Upper lobe of left lung (tissue), 6 donors: ENCODE measurements at regions not wholly inside any gene's neighbourhood (a gene's known extent, or its start where the extent isn't known, plus 50 kb on each side); places are given as distances from the start of the nearest gene placed in this dataset.
"Not testable (repeated sequence)": the region's sequence is repeated elsewhere in the genome, so short reads cannot be mapped to it uniquely, and the experiment has no call there.

ENCODE experiments used
- ATAC-seq, 2 donors: fragments of 200-7000 bp; cut with Tn5 transposase; one replicate each; pipeline ENCODE4 v1.9.1; 2022; ENCODE audit warnings: mild to moderate bottlenecking in 2 of 2, moderate library complexity in 2 of 2; ENCODE audit not compliant: low FRiP score in 2 of 2
- DNase-seq, 2 donors: peaks; one replicate each; pipeline ENCODE4 v3.0.0-alpha.2; 2019 to 2020
- H3K27ac ChIP-seq, 4 donors: fragments of 200-600 bp; sonication (generic); one replicate each; pipeline ENCODE4 v1.5.1; 2016 to 2019
- H3K27me3 ChIP-seq, 4 donors: fragments of 200-600 bp; sonication (generic); one replicate each; pipeline ENCODE4 v1.5.1; 2017 to 2019
- H3K36me3 ChIP-seq, 4 donors: fragments of 200-600 bp; sonication (generic); one replicate each; pipeline ENCODE4 v1.5.1; 2016 to 2019
- H3K4me1 ChIP-seq, 4 donors: fragments of 200-600 bp; sonication (generic); one replicate each; pipeline ENCODE4 v1.5.1; 2018 to 2019
- H3K4me3 ChIP-seq, 4 donors: fragments of 200-600 bp; sonication (generic); one replicate each; pipeline ENCODE4 v1.5.1; 2017 to 2019; ENCODE audit warnings: mild to moderate bottlenecking in 2 of 4, moderate library complexity in 1 of 4
- H3K9me3 ChIP-seq, 4 donors: fragments of 200-600 bp; sonication (generic); one replicate each; pipeline ENCODE4 v1.5.1; 2018 to 2019
- EP300 ChIP-seq, 4 donors: sonication (generic); formaldehyde crosslinking; IDR thresholded peaks; one replicate each; pipeline ENCODE4 v1.5.1; 2017; ENCODE audit warnings: antibody characterized with exemption in 4 of 4, control low read depth in 2 of 4
- POLR2A ChIP-seq, 4 donors: fragments of 450-650 bp; IDR thresholded peaks; one replicate each; pipeline ENCODE4 v1.5.1; 2016 to 2017; ENCODE audit warnings: antibody characterized with exemption in 4 of 4, mild to moderate bottlenecking in 2 of 4
- POLR2AphosphoS5 ChIP-seq, 2 donors: sonication (generic); formaldehyde crosslinking; IDR thresholded peaks; one replicate each; pipeline ENCODE4 v1.5.1; 2017; ENCODE audit warnings: antibody characterized with exemption in 2 of 2
- WGBS, 2 donors: methylation state at CpG; one replicate each; pipeline ENCODE4 v1.1.5; 2017 to 2018; 5-methylcytosine and 5-hydroxymethylcytosine counted together
- TF ChIP-seq, protein P1 (sequence below), 6 experiments: fragments of 450-650 bp in 4 of 6; fragments of 200-600 bp in 2 of 6; sonication (generic) in 2 of 6; IDR thresholded peaks; one replicate each; pipeline ENCODE4 v1.5.1; 2016 to 2019; ENCODE audit warnings: antibody characterized with exemption in 6 of 6
- donor health status: DM: no; HTN: no; CAD: no; lungs with moderate emphysema.
- donor health status: DM: no; HTN: yes; CAD: no; lungs with severe emphysema.

- not testable (repeated sequence) for ATAC-seq, H3K27ac ChIP-seq, H3K36me3 ChIP-seq, H3K4me1 ChIP-seq, H3K4me3 ChIP-seq, H3K9me3 ChIP-seq, H3K27me3 ChIP-seq, DNase-seq
- WGBS, 2 donors, result no CpG with 5 or more reads among the region's 5 CpGs
Observed at GRCh38 chrY:18599606-18600005, 53.1 kb downstream of the HSFY1 start.

DNA sequence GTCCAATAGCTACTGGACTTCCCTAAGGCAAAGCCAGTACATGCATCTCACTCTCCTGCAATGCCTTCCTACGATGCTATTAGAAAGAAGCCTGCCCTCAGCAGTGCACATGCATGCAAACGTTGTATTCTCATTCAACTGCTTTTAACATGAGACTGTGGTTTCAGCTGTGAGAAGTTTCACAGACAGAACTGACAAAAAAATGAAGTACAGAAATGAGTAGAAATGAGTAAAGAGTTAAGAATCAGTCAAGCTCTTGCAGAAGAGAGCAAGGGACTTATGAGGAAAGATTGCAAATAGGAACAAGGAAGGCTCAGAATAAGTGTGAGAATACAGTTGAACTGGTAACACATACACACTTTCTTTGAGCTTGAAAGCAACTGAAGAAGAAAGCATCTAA lies 54.8 kb downstream of the HSFY1 start:
- H3K9me3 ChIP-seq, DNase-seq: not testable (repeated sequence)

DNA sequence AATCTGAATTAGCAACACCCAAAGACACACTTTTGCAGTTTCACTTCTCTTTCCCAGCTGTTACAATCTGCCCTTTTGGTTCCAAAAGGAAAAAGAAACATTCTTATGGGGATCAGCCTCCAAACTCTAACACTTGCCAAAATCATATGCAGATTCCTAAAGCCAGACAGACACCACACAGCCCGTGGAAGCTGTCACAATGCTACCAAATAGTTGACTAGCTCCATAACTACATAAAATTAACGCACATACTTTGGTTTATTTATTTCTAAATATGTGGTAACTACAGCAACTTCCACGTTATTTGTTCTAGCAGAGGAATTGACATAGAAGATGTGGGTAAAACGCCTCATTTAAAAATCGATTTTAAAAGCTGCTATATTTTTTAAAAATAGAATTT lies 59.7 kb downstream of the HSFY1 start:
- WGBS, 2 donors, result no CpG with 5 or more reads among the region's 5 CpGs
- not testable (repeated sequence) for H3K9me3 ChIP-seq, H3K27me3 ChIP-seq, H3K4me1 ChIP-seq, ATAC-seq, H3K36me3 ChIP-seq, DNase-seq, H3K27ac ChIP-seq, H3K4me3 ChIP-seq

More for the DNA sequence above, 54.8 kb downstream of the HSFY1 start:
- not testable (repeated sequence) for H3K27me3 ChIP-seq, H3K36me3 ChIP-seq, H3K4me1 ChIP-seq, H3K27ac ChIP-seq, H3K4me3 ChIP-seq, ATAC-seq
- WGBS, 2 donors, result no CpG with 5 or more reads among the region's 2 CpGs

- H3K4me3 ChIP-seq, H3K27me3 ChIP-seq, H3K9me3 ChIP-seq, H3K4me1 ChIP-seq, H3K36me3 ChIP-seq, DNase-seq, H3K27ac ChIP-seq, ATAC-seq: not testable (repeated sequence)
- no CpG with 5 or more reads among the region's 4 CpGs for WGBS, 2 donors
Observed at GRCh38 chrY:18608205-18608604, 61.7 kb downstream of the HSFY1 start.

DNA sequence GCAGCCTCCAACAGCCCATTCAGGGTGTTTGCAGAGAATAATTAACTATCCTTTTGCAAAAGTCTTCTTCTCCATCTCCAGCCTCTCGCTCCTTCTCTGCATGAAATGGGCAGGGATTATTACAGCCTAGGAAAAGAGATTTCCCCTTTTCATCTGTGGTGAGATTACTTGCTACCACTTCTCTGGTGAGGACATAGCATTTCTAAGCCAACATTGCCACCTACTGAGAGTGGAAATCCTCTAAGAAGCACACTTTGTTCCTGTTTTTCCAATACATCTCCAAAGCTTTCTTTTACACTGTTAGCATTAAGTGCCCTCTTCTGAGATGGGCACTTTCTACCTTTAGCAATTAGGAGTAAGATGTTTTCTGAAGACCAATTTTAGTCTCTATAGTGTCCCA lies 69.3 kb downstream of the HSFY1 start:
- not testable (repeated sequence) for DNase-seq, H3K36me3 ChIP-seq, H3K4me1 ChIP-seq, H3K27me3 ChIP-seq, H3K9me3 ChIP-seq, ATAC-seq, H3K4me3 ChIP-seq, H3K27ac ChIP-seq
- WGBS, 2 donors, result no CpG with 5 or more reads among the region's 1 CpG

DNA sequence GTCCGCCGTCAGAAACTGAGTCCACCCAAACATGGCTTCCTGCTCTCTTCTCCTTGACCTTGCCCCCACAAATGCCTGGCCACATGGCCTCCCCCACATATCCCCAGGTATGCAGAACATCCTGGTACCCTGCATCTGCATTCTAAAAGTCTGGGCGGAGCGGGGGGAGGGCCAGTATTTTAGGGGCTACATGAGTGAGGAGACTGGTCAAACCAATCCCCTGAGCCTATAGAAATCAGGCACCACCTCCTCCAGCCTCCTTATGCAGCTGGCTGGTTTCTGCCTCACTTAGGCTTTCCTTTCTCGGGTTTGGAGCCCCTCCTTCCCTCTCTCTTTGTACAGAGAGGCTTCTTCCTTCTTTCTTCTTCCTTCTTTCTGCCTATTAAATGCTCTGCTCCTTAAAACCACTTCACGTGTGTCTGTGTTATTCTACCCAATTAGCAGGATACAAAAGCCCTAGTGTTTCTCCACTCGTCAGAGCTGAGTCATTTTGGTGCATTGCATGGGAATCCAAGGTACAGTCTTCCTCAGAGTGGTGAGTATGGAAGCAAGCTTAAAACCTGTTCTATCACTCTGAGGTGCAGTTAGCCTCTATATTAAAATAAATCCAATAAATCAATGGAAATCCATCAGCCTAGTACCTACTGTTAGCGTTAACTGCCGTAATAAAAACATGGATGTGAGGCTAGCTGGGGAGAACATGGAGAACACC lies 83.4 kb downstream of the HSFY1 start:
- H3K9me3 ChIP-seq, H3K4me3 ChIP-seq, H3K36me3 ChIP-seq, ATAC-seq, DNase-seq, H3K4me1 ChIP-seq, H3K27me3 ChIP-seq, H3K27ac ChIP-seq: not testable (repeated sequence)
- WGBS, 2 donors, result no CpG with 5 or more reads among the region's 9 CpGs

DNA sequence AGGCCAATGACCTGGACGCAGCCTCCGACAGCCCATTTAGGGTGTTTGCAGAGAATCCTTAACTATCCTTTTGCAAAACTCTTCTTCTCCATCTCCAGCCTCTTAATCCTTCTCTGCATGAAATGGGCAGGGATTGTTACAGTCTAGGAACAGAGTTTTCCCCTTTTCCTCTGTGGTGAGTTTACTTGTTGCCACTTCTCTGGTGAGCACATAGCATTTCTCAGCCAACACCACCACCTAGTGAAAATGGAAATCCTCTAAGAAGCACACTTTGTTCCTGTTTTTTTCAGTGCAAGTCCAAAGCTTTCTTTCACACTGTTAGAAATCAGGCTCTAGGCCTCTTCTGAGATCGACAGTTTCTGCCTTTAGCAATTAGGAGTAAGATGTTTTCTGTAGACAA lies 84.1 kb downstream of the HSFY1 start:
- H3K36me3 ChIP-seq, H3K27ac ChIP-seq, DNase-seq, H3K4me1 ChIP-seq, H3K4me3 ChIP-seq, H3K27me3 ChIP-seq, ATAC-seq, H3K9me3 ChIP-seq: not testable (repeated sequence)
- no CpG with 5 or more reads among the region's 3 CpGs for WGBS, 2 donors

DNA sequence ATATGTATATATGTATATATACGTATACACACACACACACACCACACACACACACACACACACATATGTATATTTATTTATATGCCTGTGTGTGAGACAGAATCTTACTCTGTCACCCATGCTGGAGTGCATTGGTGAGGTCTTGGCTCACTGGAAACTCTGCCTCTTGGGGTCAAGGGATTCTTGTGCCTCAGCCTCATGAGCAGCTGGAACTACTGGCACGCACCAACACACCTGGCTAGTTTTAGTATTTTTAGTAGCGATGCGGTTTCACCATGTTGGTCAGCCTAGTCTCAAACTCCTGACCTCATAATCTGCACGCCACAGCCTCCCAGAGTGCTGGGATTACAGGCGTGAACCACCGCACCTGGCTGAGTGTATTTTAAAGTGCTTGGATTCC lies 85.1 kb downstream of the HSFY1 start:
- not testable (repeated sequence) for ATAC-seq
- no CpG with 5 or more reads among the region's 7 CpGs for WGBS, 2 donors

DNA sequence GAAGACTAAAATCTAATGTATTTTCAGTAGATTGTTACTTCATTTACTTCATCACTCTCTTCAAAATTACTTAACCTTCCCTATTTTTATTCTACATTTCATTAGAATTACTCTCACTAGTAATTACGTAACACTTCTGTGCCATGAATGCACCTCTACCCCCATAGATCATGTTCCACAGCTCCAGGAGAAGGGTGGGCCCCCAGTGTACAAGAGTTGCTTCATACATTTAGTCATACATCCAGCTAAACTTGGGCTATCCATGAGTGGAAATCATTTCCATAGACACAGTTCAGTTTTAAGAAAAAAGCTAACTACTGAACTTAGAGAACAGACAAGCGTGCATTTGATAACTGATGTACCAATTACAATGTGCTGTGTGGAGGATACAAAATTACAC lies 104.2 kb downstream of the HSFY1 start:
- WGBS, 2 donors, result 89% methylated on average over 2 of the region's 2 CpGs; no CpG with 5 or more reads in 1 of the 2 donors
- TF ChIP-seq EP300 (IDR thresholded peaks at IDR 0.05) (no peak), POLR2A (IDR thresholded peaks at IDR 0.05) (no peak), POLR2AphosphoS5 (IDR thresholded peaks at IDR 0.05) (no peak)
- TF ChIP-seq, protein P1, sequence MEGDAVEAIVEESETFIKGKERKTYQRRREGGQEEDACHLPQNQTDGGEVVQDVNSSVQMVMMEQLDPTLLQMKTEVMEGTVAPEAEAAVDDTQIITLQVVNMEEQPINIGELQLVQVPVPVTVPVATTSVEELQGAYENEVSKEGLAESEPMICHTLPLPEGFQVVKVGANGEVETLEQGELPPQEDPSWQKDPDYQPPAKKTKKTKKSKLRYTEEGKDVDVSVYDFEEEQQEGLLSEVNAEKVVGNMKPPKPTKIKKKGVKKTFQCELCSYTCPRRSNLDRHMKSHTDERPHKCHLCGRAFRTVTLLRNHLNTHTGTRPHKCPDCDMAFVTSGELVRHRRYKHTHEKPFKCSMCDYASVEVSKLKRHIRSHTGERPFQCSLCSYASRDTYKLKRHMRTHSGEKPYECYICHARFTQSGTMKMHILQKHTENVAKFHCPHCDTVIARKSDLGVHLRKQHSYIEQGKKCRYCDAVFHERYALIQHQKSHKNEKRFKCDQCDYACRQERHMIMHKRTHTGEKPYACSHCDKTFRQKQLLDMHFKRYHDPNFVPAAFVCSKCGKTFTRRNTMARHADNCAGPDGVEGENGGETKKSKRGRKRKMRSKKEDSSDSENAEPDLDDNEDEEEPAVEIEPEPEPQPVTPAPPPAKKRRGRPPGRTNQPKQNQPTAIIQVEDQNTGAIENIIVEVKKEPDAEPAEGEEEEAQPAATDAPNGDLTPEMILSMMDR (IDR thresholded peaks at IDR 0.05), result no peak
- Histone ChIP-seq H3K27ac (no peak overlapping the region), H3K36me3 (no peaks in the 10 kb centered on the region), H3K4me1 (no peaks in the 10 kb centered on the region), H3K9me3 (no peaks in the 10 kb centered on the region), H3K4me3 (no peak overlapping the region), H3K27me3 (no peaks in the 10 kb centered on the region)
- DNase-seq, result no peak
- no peak for ATAC-seq

More for the DNA sequence above, 85.1 kb downstream of the HSFY1 start:
- H3K27ac ChIP-seq, H3K9me3 ChIP-seq, H3K4me3 ChIP-seq, H3K36me3 ChIP-seq, H3K4me1 ChIP-seq, DNase-seq, H3K27me3 ChIP-seq: not testable (repeated sequence)
